HEK293 (cell line): ENCODE measurements at regions not wholly inside any gene's neighbourhood (a gene's known extent, or its start where the extent isn't known, plus 50 kb on each side); places are given as distances from the start of the nearest gene placed in this dataset.

Experiments used
- CTCF ChIA-PET: fragments of 350-600 bp; formaldehyde crosslinking; extraction: SDS; loops from one replicate; lab custom pipeline; 2021; ENCODE audit warnings: antibody characterized with exemption; lab: Yijun Ruan, JAX
- POLR2A ChIA-PET: fragments of 300-600 bp; formaldehyde crosslinking; extraction: SDS; loops from one replicate; lab custom pipeline; 2020; ENCODE audit warnings: antibody characterized with exemption, inconsistent platforms; lab: Yijun Ruan, JAX
- H3K27ac ChIP-seq: fragments of 200-500 bp; sonication (Bioruptor generic); 2 replicates; pipeline ENCODE4 v1.5.1; 2014; ENCODE audit warnings: low read depth, low read length, control low read depth, inconsistent platforms; ENCODE audit errors: extremely low read depth
- H3K36me3 ChIP-seq, 2 experiments: fragments of 200-500 bp in 1 of 2; sonication (Bioruptor generic) in 1 of 2; 1 replicate in 1 of 2; 2 replicates in 1 of 2; pipeline ENCODE4 v1.5.1; 2014 to 2017; ENCODE audit warnings: inconsistent platforms in 2 of 2, low read length in 2 of 2; ENCODE audit not compliant: control insufficient read depth in 2 of 2, insufficient read depth in 1 of 2
- H3K4me1 ChIP-seq: fragments of 200-500 bp; sonication (Bioruptor generic); 2 replicates; pipeline ENCODE4 v1.5.1; 2014; ENCODE audit warnings: mild to moderate bottlenecking, low read length, inconsistent platforms; ENCODE audit not compliant: control insufficient read depth, insufficient read depth
- H3K4me3 ChIP-seq: 2 replicates; pipeline ENCODE4 v1.5.1; 2011; ENCODE audit warnings: low read depth, mild to moderate bottlenecking, control low read depth, low read length, moderate library complexity
- H3K9me3 ChIP-seq: fragments of 200-500 bp; sonication (Bioruptor generic); 2 replicates; pipeline ENCODE4 v1.5.1; 2014; ENCODE audit warnings: low read depth, low read length, inconsistent platforms; ENCODE audit not compliant: control insufficient read depth, insufficient read depth
- KLF1 ChIP-seq: fragments of 450-650 bp; formaldehyde crosslinking; IDR thresholded peaks from 2 replicates; pipeline ENCODE4 v1.5.1; 2016; ENCODE audit warnings: missing biosample characterization, missing genetic modification characterization
- PRDM1 ChIP-seq: fragments of 450-650 bp; formaldehyde crosslinking; IDR thresholded peaks from 2 replicates; pipeline ENCODE4; 2016; ENCODE audit warnings: missing biosample characterization, missing genetic modification characterization
- PRDM2 ChIP-seq: fragments of 450-650 bp; formaldehyde crosslinking; IDR thresholded peaks from 2 replicates; pipeline ENCODE4 v1.5.1; 2016; ENCODE audit warnings: missing biosample characterization, missing genetic modification characterization, borderline replicate concordance
- PRDM4 ChIP-seq: fragments of 450-650 bp; formaldehyde crosslinking; IDR thresholded peaks from 2 replicates; pipeline ENCODE4 v1.5.1; 2017; ENCODE audit warnings: missing biosample characterization, missing genetic modification characterization
- PRDM6 ChIP-seq: fragments of 450-650 bp; formaldehyde crosslinking; IDR thresholded peaks from 2 replicates; pipeline ENCODE4 v1.5.1; 2017; ENCODE audit warnings: missing biosample characterization, missing genetic modification characterization
- ZEB2 ChIP-seq: fragments of 450-650 bp; formaldehyde crosslinking; IDR thresholded peaks from 2 replicates; pipeline ENCODE4 v1.5.1; 2016; ENCODE audit warnings: missing biosample characterization, missing genetic modification characterization
- ZNF112 ChIP-seq: fragments of 450-650 bp; formaldehyde crosslinking; IDR thresholded peaks from 2 replicates; pipeline ENCODE4 v1.5.0; 2017; ENCODE audit warnings: missing biosample characterization, missing genetic modification characterization
- ZNF121 ChIP-seq: fragments of 450-650 bp; formaldehyde crosslinking; IDR thresholded peaks from 2 replicates; pipeline ENCODE4 v1.5.1; 2016; ENCODE audit warnings: missing biosample characterization, missing genetic modification characterization
- ZNF140 ChIP-seq: fragments of 450-650 bp; formaldehyde crosslinking; IDR thresholded peaks from 2 replicates; pipeline ENCODE4 v1.5.1; 2016; ENCODE audit warnings: missing biosample characterization, missing genetic modification characterization
- ZNF223 ChIP-seq: fragments of 450-650 bp; formaldehyde crosslinking; IDR thresholded peaks from 2 replicates; pipeline ENCODE4 v1.5.1; 2016; ENCODE audit warnings: missing biosample characterization, missing genetic modification characterization
- ZNF335 ChIP-seq: fragments of 450-650 bp; formaldehyde crosslinking; conservative IDR thresholded peaks from 2 replicates; pipeline ENCODE4 v1.5.1; 2016; ENCODE audit warnings: missing biosample characterization, missing genetic modification characterization
- ZNF433 ChIP-seq: fragments of 450-650 bp; formaldehyde crosslinking; IDR thresholded peaks from 2 replicates; pipeline ENCODE4 v1.5.1; 2016; ENCODE audit warnings: missing biosample characterization, missing genetic modification characterization, low read depth
- ZNF449 ChIP-seq: fragments of 450-650 bp; formaldehyde crosslinking; IDR thresholded peaks from 2 replicates; pipeline ENCODE4 v1.5.1; 2017; ENCODE audit warnings: missing biosample characterization, mild to moderate bottlenecking, missing genetic modification characterization, moderate library complexity
- ZNF529 ChIP-seq: fragments of 450-650 bp; formaldehyde crosslinking; IDR thresholded peaks from 2 replicates; pipeline ENCODE4 v1.5.1; 2017; ENCODE audit warnings: missing genetic modification characterization, missing biosample characterization; ENCODE audit not compliant: insufficient replicate concordance
- ZNF701 ChIP-seq: fragments of 450-650 bp; formaldehyde crosslinking; IDR thresholded peaks from 2 replicates; pipeline ENCODE4 v1.5.1; 2016; ENCODE audit warnings: missing biosample characterization, missing genetic modification characterization
- ZNF707 ChIP-seq: fragments of 450-650 bp; formaldehyde crosslinking; IDR thresholded peaks from 2 replicates; pipeline ENCODE4 v1.5.1; 2016; ENCODE audit warnings: missing biosample characterization, missing genetic modification characterization
- ZNF76 ChIP-seq: fragments of 450-650 bp; formaldehyde crosslinking; IDR thresholded peaks from 2 replicates; pipeline ENCODE4; 2016; ENCODE audit warnings: low read depth, missing biosample characterization, missing genetic modification characterization, borderline replicate concordance
- ZSCAN23 ChIP-seq: fragments of 450-650 bp; formaldehyde crosslinking; IDR thresholded peaks from 2 replicates; pipeline ENCODE4 v1.5.1; 2016; ENCODE audit warnings: missing biosample characterization, missing genetic modification characterization
- ZSCAN4 ChIP-seq: fragments of 450-650 bp; formaldehyde crosslinking; IDR thresholded peaks from 2 replicates; pipeline ENCODE4 v1.5.1; 2017; ENCODE audit warnings: missing biosample characterization, missing genetic modification characterization

GRCh38 chr2:228268301-228268700, 86.8 kb upstream of the SPHKAP start:
- POLR2A ChIA-PET = no interaction called here
- no peak overlapping the region for H3K27ac ChIP-seq
- CTCF ChIA-PET = interaction anchor here (0.6 kb wide), 1 partner anchor 155 kb away, joined by 3 read pairs; no protein-coding TSS in a partner anchor
- H3K4me1 ChIP-seq = no peaks in the 10 kb centered on the region
- no peak for TF ChIP-seq ZNF449
- TF ChIP-seq ZNF529 = no peak
- TF ChIP-seq ZNF121 (tag by site-specific recombination) = no peak
- no peak for TF ChIP-seq ZNF223
- no peak for TF ChIP-seq PRDM1 (tag by site-specific recombination)
- no peak for TF ChIP-seq ZEB2
- no peak for TF ChIP-seq ZNF112 (tag by site-specific recombination)
- no peak for TF ChIP-seq PRDM4
- TF ChIP-seq ZNF701 = no peak
- TF ChIP-seq ZSCAN4 (tag by site-specific recombination) = no peak
- no peak for TF ChIP-seq ZNF140
- no peak for TF ChIP-seq KLF1 (tag by site-specific recombination)
- no peak for TF ChIP-seq ZSCAN23
- no peak for TF ChIP-seq ZNF335 (tag by site-specific recombination)
- H3K36me3 ChIP-seq = no peaks in the 10 kb centered on the region
- no peak overlapping the region for H3K4me3 ChIP-seq
- H3K9me3 ChIP-seq = no peaks in the 10 kb centered on the region

- Histone ChIP-seq H3K9me3 (no peaks in the 10 kb centered on the region), H3K4me3 (no peak overlapping the region), H3K36me3 (no peaks in the 10 kb centered on the region), H3K27ac (no peak overlapping the region), H3K4me1 (no peaks in the 10 kb centered on the region)
- ChIA-PET CTCF (no interaction called here), POLR2A (no interaction called here)
- TF ChIP-seq PRDM6 (tag by site-specific recombination) (no peak), ZNF76 (tag by site-specific recombination) (no peak), ZNF433 (tag by site-specific recombination) (no peak), PRDM2 (tag by site-specific recombination) (no peak), ZNF707 (tag by site-specific recombination) (no peak)
Observed at GRCh38 chr2:228263156-228263555, 81.7 kb upstream of the SPHKAP start.
